ENCODE measurements at regions not wholly inside any gene's neighbourhood (a gene's known extent, or its start where the extent isn't known, plus 50 kb on each side); places are given as distances from the start of the nearest gene placed in this dataset.

DNA sequence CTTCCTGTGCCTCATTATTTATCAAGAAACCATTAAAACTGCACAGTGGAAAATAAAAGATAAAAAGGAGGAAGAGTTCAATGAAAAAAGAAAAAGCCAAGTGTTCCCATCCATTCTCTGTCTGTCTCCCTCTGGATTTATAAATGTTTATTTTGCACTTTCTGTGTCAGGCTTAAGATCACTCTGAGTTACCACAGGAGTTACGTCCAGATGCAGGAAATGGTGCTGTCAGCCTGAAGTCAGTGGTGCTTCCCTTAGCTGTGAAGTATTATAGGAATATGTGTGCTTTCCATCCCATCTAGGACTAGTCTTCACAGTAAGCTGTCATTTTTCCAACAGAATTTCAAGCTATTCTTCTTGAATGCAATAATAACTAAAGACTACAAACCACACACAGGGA is 420.2 kb downstream of the KCTD12 start:
- Histone ChIP-seq H3K27ac (ENCODE audit: low read depth in 1 of 2, low read length in 2 of 2) (no peak overlapping the region), H3K9me3 (ENCODE audit: control insufficient read depth in 4 of 4, low read length in 3 of 4) (no peaks in the 10 kb centered on the region), H3K4me1 (ENCODE audit: control insufficient read depth in 4 of 4, insufficient read depth in 4 of 4, low read length in 3 of 4) (no peaks in the 10 kb centered on the region), H3K9ac (ENCODE audit: low read depth in 1 of 2, low read length in 2 of 2) (no peak overlapping the region), H3K4me3 (ENCODE audit: low read depth in 1 of 3, low read length in 3 of 3) (no peak overlapping the region), H3K36me3 (ENCODE audit: control insufficient read depth in 4 of 4, insufficient read depth in 3 of 4, low read depth in 1 of 4, low read length in 3 of 4) (no peaks in the 10 kb centered on the region), H3K27me3 (ENCODE audit: control insufficient read depth in 4 of 4, insufficient read depth in 4 of 4, low read length in 3 of 4) (peaks cover 0 to 2% (median 0%) of the 10 kb centered on the region in 4 donors)
- no peak for TF ChIP-seq HNF4A (conservative IDR thresholded peaks at IDR 0.05)
- no peak for TF ChIP-seq SP1 (IDR thresholded peaks at IDR 0.05)
- no peak for TF ChIP-seq NR2F2 (IDR thresholded peaks at IDR 0.05)
- TF ChIP-seq, protein P1, sequence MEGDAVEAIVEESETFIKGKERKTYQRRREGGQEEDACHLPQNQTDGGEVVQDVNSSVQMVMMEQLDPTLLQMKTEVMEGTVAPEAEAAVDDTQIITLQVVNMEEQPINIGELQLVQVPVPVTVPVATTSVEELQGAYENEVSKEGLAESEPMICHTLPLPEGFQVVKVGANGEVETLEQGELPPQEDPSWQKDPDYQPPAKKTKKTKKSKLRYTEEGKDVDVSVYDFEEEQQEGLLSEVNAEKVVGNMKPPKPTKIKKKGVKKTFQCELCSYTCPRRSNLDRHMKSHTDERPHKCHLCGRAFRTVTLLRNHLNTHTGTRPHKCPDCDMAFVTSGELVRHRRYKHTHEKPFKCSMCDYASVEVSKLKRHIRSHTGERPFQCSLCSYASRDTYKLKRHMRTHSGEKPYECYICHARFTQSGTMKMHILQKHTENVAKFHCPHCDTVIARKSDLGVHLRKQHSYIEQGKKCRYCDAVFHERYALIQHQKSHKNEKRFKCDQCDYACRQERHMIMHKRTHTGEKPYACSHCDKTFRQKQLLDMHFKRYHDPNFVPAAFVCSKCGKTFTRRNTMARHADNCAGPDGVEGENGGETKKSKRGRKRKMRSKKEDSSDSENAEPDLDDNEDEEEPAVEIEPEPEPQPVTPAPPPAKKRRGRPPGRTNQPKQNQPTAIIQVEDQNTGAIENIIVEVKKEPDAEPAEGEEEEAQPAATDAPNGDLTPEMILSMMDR (IDR thresholded peaks at IDR 0.05; ENCODE audit: low read depth, low read length, missing input control), result no peak
- TF ChIP-seq YY1 (IDR thresholded peaks at IDR 0.05), result no peak
- 19% methylated on average over 1 of the region's 1 CpG for WGBS
- DNase-seq (ENCODE audit: low spot score), result no peak

DNA sequence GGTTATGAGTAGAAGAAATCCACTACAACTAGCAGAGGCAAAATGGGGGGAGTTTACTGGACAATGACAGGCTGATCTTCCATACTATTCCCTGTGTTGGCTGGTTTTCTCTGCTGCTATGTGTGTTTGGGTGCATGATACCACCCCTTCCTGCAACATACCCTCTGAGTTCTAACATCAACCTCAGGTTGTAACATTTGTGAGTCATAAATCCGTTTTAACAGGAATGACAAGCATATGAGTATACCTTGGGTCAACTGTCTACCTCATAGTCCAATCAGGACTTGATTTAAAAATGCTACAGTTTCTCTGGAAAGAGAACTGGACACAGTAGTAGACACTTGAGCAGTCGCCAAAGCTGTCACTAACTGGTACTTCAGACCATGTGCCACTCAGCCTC is 422.9 kb downstream of the KCTD12 start:
- Histone ChIP-seq H3K4me3 (ENCODE audit: low read depth in 1 of 3, low read length in 3 of 3) (no peak overlapping the region), H3K4me1 (ENCODE audit: control insufficient read depth in 4 of 4, insufficient read depth in 4 of 4, low read length in 3 of 4) (no peaks in the 10 kb centered on the region), H3K36me3 (ENCODE audit: control insufficient read depth in 4 of 4, insufficient read depth in 3 of 4, low read depth in 1 of 4, low read length in 3 of 4) (no peaks in the 10 kb centered on the region), H3K27ac (ENCODE audit: low read depth in 1 of 2, low read length in 2 of 2) (no peak overlapping the region), H3K9ac (ENCODE audit: low read depth in 1 of 2, low read length in 2 of 2) (no peak overlapping the region), H3K27me3 (ENCODE audit: control insufficient read depth in 4 of 4, insufficient read depth in 4 of 4, low read length in 3 of 4) (peaks cover 0 to 4% (median 0%) of the 10 kb centered on the region in 4 donors), H3K9me3 (ENCODE audit: control insufficient read depth in 4 of 4, low read length in 3 of 4) (no peaks in the 10 kb centered on the region)
- DNase-seq (ENCODE audit: low spot score), result no peak
- TF ChIP-seq RXRA (IDR thresholded peaks at IDR 0.05) (no peak), FOXA2 (IDR thresholded peaks at IDR 0.05) (no peak), HNF4G (IDR thresholded peaks at IDR 0.05) (no peak), YY1 (IDR thresholded peaks at IDR 0.05) (no peak), TAF1 (conservative IDR thresholded peaks at IDR 0.05) (no peak), JUND (IDR thresholded peaks at IDR 0.05) (no peak), GABPA (IDR thresholded peaks at IDR 0.05 in 1 of 2, conservative IDR thresholded peaks at IDR 0.05 in 1 of 2) (no peak), HNF4A (conservative IDR thresholded peaks at IDR 0.05) (no peak), SP1 (IDR thresholded peaks at IDR 0.05) (no peak), FOXA1 (IDR thresholded peaks at IDR 0.05) (no peak), EGR1 (IDR thresholded peaks at IDR 0.05; ENCODE audit: low read depth in 2 of 2) (no peak), NR2F2 (IDR thresholded peaks at IDR 0.05) (no peak), RAD21 (IDR thresholded peaks at IDR 0.05) (no peak)
- TF ChIP-seq, protein P2, sequence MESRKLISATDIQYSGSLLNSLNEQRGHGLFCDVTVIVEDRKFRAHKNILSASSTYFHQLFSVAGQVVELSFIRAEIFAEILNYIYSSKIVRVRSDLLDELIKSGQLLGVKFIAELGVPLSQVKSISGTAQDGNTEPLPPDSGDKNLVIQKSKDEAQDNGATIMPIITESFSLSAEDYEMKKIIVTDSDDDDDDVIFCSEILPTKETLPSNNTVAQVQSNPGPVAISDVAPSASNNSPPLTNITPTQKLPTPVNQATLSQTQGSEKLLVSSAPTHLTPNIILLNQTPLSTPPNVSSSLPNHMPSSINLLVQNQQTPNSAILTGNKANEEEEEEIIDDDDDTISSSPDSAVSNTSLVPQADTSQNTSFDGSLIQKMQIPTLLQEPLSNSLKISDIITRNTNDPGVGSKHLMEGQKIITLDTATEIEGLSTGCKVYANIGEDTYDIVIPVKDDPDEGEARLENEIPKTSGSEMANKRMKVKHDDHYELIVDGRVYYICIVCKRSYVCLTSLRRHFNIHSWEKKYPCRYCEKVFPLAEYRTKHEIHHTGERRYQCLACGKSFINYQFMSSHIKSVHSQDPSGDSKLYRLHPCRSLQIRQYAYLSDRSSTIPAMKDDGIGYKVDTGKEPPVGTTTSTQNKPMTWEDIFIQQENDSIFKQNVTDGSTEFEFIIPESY (IDR thresholded peaks at IDR 0.05), result no peak
- TF ChIP-seq, protein P3, sequence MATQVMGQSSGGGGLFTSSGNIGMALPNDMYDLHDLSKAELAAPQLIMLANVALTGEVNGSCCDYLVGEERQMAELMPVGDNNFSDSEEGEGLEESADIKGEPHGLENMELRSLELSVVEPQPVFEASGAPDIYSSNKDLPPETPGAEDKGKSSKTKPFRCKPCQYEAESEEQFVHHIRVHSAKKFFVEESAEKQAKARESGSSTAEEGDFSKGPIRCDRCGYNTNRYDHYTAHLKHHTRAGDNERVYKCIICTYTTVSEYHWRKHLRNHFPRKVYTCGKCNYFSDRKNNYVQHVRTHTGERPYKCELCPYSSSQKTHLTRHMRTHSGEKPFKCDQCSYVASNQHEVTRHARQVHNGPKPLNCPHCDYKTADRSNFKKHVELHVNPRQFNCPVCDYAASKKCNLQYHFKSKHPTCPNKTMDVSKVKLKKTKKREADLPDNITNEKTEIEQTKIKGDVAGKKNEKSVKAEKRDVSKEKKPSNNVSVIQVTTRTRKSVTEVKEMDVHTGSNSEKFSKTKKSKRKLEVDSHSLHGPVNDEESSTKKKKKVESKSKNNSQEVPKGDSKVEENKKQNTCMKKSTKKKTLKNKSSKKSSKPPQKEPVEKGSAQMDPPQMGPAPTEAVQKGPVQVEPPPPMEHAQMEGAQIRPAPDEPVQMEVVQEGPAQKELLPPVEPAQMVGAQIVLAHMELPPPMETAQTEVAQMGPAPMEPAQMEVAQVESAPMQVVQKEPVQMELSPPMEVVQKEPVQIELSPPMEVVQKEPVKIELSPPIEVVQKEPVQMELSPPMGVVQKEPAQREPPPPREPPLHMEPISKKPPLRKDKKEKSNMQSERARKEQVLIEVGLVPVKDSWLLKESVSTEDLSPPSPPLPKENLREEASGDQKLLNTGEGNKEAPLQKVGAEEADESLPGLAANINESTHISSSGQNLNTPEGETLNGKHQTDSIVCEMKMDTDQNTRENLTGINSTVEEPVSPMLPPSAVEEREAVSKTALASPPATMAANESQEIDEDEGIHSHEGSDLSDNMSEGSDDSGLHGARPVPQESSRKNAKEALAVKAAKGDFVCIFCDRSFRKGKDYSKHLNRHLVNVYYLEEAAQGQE (IDR thresholded peaks at IDR 0.05), result no peak
- TF ChIP-seq, protein P1 (IDR thresholded peaks at IDR 0.05; ENCODE audit: low read depth, low read length, missing input control), result no peak
- TF ChIP-seq, protein P4, sequence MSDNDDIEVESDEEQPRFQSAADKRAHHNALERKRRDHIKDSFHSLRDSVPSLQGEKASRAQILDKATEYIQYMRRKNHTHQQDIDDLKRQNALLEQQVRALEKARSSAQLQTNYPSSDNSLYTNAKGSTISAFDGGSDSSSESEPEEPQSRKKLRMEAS (IDR thresholded peaks at IDR 0.05), result no peak
- TF ChIP-seq, protein P5, sequence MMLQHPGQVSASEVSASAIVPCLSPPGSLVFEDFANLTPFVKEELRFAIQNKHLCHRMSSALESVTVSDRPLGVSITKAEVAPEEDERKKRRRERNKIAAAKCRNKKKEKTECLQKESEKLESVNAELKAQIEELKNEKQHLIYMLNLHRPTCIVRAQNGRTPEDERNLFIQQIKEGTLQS (IDR thresholded peaks at IDR 0.05), result no peak
- 56% methylated on average over 2 of the region's 2 CpGs for WGBS

Measured in liver (tissue), 8 donors.